GM18951 (cell line): ENCODE measurements at regions not wholly inside any gene's neighbourhood (a gene's known extent, or its start where the extent isn't known, plus 50 kb on each side); places are given as distances from the start of the nearest gene placed in this dataset.

Experiments used
- POLR2A ChIP-seq: IDR thresholded peaks from 4 replicates; pipeline ENCODE4 v1.6.1; 2011; ENCODE audit warnings: mild to moderate bottlenecking; ENCODE audit not compliant: insufficient read length, insufficient read depth; ENCODE audit errors: extremely low read depth
- in situ Hi-C: fragments of 300-500 bp; cut with MboI; formaldehyde crosslinking; loops from one replicate; pipeline ENCODE4 v1.12.0; 2022; ENCODE audit warnings: low sequenced_read_pairs, mixed read lengths, inconsistent platforms; ENCODE audit not compliant: unreplicated experiment

DNA sequence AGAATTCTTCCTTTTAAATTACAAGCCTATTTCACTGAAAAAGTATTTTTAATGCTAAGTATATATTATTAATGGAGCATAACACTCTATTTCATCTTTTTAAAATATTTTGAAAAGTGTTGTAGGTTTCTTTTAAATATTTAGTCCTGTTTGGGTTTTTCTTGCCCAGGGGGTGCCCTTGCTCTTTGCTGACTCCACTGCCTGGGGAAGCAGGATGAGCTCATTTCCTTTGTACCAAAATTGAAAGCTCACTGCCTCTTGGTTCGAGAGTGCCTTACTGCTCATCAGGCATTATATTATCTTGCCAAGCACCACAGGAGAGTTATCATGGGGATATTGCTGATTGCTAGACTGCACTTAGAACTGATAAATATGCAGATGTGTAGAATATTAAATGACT, 819.2 kb downstream of the PCDH18 start:
- no peak for TF ChIP-seq POLR2A
- in situ Hi-C loops: no loop called here

- in situ Hi-C loops: no loop called here
- TF ChIP-seq POLR2A: no peak
Observed at GRCh38 chr4:136709897-136710296, 822.4 kb downstream of the PCDH18 start.

DNA sequence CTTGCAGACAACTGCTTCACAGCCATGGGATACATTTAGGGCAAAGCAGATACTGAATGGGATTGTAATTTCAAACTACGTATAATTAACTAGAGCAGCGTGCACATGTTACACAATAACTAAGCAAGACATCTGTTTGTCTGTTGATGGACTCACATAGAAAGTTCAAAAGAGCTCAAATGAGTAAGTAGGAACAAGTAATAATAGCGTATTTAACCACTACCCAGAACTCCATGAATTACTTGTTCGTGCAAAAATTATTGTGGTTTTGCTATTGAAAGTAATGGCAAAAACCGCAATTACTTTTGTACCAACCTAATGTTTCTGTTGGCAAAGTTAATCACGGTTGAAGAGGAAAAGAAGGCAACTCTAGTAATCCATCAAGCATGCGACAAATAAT, 825.4 kb downstream of the PCDH18 start:
- in situ Hi-C loops: no loop called here
- TF ChIP-seq POLR2A: no peak

DNA sequence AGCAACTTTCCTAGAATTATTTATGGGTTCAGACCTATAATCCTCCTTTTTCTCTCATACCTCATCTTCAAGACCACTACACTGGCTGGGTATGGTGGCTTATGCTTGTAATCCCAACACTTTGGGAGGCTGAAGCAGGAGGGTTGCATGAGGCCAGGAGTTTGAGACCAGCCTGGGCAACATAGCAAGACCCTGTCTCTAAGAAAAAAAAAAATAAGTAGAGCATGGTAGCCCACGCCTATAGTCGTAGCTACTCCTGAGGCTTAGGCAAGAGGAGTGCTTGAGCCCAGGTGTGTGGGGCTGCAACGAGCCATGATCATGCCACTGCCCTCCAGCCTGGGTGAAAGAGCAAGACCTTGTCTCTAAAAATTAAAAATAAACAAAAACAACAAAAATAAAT, 832.4 kb downstream of the PCDH18 start:
- no peak for TF ChIP-seq POLR2A
- in situ Hi-C loops: no loop called here

- TF ChIP-seq POLR2A: no peak
- in situ Hi-C loops: no loop called here
Observed at GRCh38 chr4:136691607-136692006, 840.7 kb downstream of the PCDH18 start.

DNA sequence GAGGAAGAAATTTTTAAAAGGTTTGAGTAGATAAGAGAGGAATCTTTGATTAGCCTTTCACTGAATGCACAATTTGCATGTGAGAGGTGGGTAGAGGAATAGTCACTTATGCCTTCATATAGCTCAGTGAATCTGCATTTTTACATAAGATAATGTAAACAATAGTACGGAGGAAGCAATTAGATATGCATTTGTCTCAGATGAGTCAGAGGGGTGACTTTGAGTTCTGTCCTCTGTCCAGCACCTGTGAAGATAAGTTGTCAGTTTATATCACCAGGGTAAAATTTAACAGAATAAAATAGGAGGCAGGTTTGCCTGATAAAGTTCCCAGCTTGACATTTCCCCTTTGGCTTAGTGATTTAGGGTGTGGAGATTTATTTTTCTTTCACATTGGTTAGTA, 841.9 kb downstream of the PCDH18 start:
- in situ Hi-C loops: no loop called here
- TF ChIP-seq POLR2A: no peak

GRCh38 chr4:136687596-136687995, 844.7 kb downstream of the PCDH18 start:
- in situ Hi-C loops: no loop called here
- TF ChIP-seq POLR2A: no peak

DNA sequence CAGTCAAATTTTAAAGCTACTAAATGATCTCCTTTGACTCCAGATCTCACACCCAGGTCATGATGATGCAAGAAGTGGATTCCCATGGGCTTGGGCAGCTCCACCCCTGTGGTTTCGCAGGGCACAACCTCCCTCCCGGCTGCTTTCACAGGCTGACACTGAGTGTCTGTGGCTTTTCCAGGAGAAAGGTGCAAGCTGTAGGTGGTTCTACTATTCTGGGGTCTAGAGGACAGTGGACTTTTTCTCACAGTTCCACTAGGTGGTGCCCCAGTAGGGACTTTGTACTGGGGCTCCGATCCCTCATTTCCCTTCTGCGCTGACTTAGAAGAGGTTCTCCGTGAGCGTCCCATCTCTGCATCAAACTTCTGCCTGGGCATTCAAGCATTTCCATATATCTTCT, 845.2 kb downstream of the PCDH18 start:
- no peak for TF ChIP-seq POLR2A
- in situ Hi-C loops: no loop called here

DNA sequence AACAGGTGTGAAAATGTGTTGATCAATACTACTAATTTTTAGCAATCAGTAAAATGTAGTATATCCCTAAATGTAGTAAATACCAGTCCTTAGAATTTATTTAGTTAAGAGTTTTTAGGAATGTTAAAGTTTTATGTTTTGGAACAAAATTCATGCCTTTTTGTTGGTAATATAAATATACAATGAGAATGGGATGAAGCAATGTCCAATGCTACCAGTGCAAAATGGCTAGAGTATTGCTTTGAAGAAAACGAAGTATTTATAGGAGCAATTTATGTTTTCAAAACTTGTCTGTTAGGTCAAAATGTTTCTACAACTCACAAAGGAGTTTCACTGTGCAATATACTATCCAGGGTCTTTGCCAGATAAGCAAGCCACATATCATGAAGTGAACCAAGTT, 851.5 kb downstream of the PCDH18 start:
- in situ Hi-C loops: no loop called here
- TF ChIP-seq POLR2A: no peak

- TF ChIP-seq POLR2A: no peak
- in situ Hi-C loops: no loop called here
Observed at GRCh38 chr4:136680271-136680670, 852.0 kb downstream of the PCDH18 start.

- in situ Hi-C loops: no loop called here
- TF ChIP-seq POLR2A: no peak
Observed at GRCh38 chr4:136670265-136670664, 862.0 kb downstream of the PCDH18 start.

DNA sequence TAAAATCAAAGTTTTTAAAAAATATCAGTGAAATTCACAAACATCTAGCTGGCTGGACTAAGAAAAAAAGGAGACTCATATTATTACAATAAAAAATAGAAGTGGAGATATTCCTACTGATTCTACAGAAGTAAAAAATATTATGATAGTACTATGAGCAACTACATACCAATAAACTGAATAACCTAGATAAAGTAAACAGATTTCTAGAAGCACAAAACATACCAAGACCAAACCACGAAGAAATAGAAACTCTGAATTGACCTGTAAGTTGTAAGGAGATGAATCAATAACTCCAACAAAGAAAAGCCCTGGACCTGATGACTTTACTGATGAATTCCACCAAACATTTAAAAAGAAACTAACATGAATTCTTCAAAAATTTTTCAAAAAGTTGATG, 867.3 kb downstream of the PCDH18 start:
- no peak for TF ChIP-seq POLR2A
- in situ Hi-C loops: no loop called here

GRCh38 chr4:136662539-136662938, 869.8 kb downstream of the PCDH18 start:
- in situ Hi-C loops: no loop called here
- no peak for TF ChIP-seq POLR2A

GRCh38 chr4:136653640-136654406, 878.5 kb downstream of the PCDH18 start:
- in situ Hi-C loops: no loop called here
- no peak for TF ChIP-seq POLR2A

GRCh38 chr4:136651932-136652331, 880.4 kb downstream of the PCDH18 start:
- in situ Hi-C loops: no loop called here
- no peak for TF ChIP-seq POLR2A
